ACHN (cell line): ENCODE measurements at regions not wholly inside any gene's neighbourhood (a gene's known extent, or its start where the extent isn't known, plus 50 kb on each side); places are given as distances from the start of the nearest gene placed in this dataset.

ENCODE experiments used
- DNase-seq: peaks from one replicate; pipeline ENCODE4 v3.0.0-alpha.2; 2015
- in situ Hi-C: cut with HindIII; loops from 2 replicates; pipeline ENCODE4 v1.10.0; 2017; ENCODE audit warnings: low sequenced_read_pairs, low pct_ligation_motif_present, low pct_unique_long_range_greater_than_20kb

DNA sequence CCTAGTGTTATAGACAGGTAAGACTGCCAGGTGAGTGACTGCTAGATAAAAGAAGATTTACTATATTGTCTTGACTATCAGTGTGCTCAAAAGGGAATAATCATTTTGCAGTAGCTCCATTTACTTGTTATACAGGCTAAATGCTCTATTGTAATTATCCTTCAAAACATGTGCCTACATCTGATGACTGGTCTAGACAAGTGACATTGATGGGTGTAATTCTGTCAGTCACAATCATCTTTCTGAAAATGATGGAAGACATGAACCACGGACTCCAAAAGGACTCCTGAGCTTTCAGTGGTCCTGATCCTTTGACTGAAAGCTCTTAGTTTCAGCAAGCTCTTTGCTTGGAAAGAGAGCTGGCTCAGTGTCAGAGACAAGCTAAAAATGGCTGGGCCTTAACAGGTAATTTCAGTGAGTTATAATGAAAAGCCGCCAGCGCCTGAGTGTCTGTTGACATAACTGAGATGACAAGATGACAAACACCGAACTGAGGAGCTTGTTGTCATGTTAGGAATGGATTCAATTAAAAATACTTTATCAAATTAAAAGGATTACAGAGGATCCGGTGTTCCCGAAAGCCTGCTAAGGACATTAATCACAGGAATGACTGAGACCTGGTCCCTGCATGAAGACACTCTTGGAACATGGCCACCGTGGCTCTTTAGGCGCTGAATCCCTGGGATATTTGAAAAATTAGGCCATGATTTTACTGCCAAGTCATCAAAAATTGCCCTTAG is 141.7 kb downstream of the CMPK2 start:
- in situ Hi-C loops = no loop called here
- no peak for DNase-seq

GRCh38 chr2:6724605-6725140 is 141.0 kb downstream of the CMPK2 start:
- in situ Hi-C loops = no loop called here
- no peak for DNase-seq

DNA sequence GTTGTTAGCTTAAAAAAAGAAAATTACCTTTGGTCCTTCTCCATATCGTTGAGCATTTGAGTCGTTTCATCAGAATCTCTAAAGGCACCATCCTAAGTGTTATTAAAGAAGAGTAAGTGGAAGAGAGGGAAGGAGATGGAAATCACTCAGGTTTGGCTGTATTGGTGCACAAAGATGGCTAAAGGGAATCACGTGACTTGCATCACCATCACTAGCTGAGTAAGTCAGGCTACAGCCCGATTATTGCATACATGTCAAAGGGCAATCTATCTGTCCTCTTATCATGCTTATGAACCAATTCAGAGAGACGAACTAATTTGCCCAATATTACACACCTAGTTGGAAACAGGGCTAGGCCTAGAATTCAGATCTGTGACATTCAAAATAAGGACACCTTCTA is 137.6 kb downstream of the CMPK2 start:
- no peak for DNase-seq
- in situ Hi-C loops = no loop called here

DNA sequence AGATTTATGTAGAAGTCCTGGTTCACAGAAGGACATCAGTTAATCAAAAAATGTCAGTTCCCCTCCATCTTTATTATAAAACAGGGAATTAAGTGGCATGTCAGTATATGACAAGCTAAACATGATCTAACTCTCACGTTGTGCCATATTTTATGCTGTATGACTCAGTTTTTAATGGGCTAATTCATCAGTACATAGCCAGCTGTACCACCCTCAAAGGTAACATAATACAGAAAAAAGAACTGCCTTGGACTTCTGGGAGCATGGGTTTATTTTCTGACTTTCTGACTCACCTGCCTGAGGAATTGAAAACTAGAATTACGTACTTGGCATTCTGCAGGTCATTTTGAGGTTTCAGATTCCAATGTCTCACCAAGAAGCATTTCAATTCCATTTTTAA is 135.7 kb downstream of the CMPK2 start:
- no peak for DNase-seq
- in situ Hi-C loops = no loop called here

GRCh38 chr2:6730649-6731532 is 134.8 kb downstream of the CMPK2 start:
- in situ Hi-C loops = no loop called here

DNA sequence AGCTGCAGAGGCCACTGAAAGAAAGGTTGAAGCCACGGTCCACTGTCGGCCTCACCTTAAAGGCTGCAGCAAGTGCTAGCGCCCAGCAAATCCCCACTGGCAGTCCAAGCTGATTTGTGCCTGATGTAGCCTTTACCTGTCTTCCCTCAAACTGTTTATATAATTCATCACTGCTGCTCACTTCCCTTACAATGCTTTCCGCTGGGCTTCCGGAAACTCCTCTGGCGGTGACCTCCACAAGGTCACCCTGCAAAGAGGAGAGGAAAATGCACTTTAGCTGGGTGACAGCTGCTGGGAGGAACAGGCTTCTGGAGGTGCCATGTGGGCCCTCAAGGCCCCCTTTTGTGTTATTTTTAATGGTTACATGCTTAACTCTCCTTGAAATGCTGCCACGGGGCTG is 126.2 kb downstream of the CMPK2 start:
- no peak for DNase-seq
- in situ Hi-C loops = no loop called here

More at GRCh38 chr2:6730649-6731532, 134.8 kb downstream of the CMPK2 start:
- DNase-seq = no peak

GRCh38 chr2:6741229-6741628 is 124.5 kb downstream of the CMPK2 start:
- in situ Hi-C loops = no loop called here
- no peak for DNase-seq

DNA sequence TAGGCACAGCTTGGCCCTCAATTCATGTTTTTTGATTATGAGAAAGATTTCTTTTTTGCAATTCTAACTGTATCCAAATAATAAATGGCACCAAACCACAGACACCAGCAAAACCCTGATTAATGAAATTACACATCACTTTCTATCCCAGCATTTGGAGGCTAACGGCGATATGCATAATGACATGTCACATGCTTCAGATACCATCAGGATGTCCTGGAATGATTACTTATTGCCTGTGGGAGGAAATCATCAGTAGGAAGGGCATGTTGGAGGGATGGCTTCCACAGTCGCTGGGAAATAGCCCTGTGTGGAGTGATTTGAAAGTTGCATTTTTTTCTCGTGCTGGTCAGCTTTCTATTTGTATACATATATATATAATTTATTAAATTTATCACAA is 121.7 kb downstream of the CMPK2 start:
- in situ Hi-C loops = no loop called here
- no peak for DNase-seq

- DNase-seq = no peak
- in situ Hi-C loops = no loop called here
Measured at GRCh38 chr2:6747433-6747832, 118.3 kb downstream of the CMPK2 start.

GRCh38 chr2:6748406-6749067 is 117.2 kb downstream of the CMPK2 start:
- in situ Hi-C loops = no loop called here
- DNase-seq = no peak

- in situ Hi-C loops = no loop called here
- DNase-seq = no peak
Measured at GRCh38 chr2:6749962-6750361, 115.7 kb downstream of the CMPK2 start.

GRCh38 chr2:6750411-6751158 is 115.1 kb downstream of the CMPK2 start:
- in situ Hi-C loops = no loop called here
- DNase-seq = no peak

DNA sequence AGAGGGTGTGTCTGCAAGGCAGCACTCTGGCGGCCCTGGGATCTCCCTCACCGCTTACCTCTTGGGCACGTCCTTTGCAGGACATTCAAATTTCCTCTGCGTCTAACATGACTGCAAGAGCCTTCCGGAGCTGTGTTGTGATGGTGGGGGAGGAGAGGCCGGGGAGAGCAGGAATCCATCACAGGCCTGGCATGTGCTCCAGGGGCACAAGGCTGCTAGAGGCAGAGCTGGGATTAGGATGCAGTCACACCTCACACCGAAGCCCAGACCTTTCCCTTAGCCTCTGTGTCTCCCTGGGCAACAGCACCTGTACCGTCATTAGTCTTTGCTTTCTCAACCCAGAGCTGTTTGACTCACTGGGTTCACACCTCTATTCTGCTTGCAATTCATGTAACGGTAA is 111.3 kb downstream of the CMPK2 start:
- DNase-seq = no peak
- in situ Hi-C loops = no loop called here

DNA sequence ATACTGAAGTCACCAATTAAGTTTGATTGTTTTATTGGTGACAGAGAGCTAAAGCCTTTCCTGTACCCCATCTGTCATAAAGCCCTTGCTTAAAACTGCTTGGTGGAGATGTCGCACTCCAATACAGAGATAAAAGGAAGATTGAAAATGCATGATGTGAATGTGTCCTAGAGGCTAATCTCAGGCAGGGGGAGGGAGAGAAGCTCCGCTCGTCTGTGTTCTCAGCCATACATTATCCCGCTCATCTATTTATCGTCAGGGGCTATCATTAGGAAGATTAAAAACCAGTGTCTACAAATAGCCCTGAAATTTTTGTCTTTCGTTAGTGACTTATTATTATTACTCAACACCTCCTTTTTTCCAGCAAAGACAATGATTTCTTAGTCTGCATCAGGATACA is 110.3 kb downstream of the CMPK2 start:
- no peak for DNase-seq
- in situ Hi-C loops = no loop called here

DNA sequence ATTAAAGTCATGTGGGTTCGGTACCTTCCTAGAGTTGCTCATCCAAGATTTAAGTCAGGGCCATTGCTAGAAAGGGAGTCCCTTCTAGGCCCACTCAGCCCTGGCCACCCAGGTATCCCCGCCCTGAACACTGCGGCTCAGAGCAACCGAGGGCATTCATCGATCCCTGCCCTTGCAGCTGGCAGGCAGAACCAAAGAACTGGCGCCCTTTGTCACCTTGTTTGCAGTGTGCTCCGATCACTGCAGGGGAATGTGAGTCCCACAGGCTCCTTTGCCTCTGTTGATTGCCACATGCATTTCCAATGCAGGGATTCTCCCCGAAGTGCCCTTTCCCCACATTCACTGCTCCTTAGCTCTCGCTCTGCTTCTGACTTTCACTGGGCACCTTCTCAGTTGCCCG is 108.5 kb downstream of the CMPK2 start:
- no peak for DNase-seq

GRCh38 chr2:6759689-6760088 is 106.0 kb downstream of the CMPK2 start:
- in situ Hi-C loops = no loop called here
- DNase-seq = no peak

More for the DNA sequence above, 108.5 kb downstream of the CMPK2 start:
- in situ Hi-C loops = no loop called here

DNA sequence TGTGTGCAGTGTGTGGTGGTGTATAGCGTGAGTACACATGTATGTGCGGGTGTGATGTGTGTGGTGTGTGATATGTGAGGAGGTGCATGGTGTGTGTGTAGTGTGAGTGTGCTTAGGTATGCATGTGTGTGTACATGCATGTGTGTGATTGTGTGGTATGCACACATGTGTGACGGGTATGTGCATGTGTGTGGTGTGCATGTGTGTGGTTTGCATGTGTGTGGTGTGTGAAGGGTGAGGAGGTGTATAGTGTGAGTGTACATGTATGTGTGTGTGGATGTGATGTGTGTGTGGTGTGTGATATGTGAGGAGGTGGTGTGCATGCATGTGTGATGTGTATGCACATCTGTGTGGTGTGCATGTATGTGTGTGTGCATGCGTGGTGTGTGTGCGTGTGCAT is 105.6 kb downstream of the CMPK2 start:
- in situ Hi-C loops = no loop called here
- no peak for DNase-seq

DNA sequence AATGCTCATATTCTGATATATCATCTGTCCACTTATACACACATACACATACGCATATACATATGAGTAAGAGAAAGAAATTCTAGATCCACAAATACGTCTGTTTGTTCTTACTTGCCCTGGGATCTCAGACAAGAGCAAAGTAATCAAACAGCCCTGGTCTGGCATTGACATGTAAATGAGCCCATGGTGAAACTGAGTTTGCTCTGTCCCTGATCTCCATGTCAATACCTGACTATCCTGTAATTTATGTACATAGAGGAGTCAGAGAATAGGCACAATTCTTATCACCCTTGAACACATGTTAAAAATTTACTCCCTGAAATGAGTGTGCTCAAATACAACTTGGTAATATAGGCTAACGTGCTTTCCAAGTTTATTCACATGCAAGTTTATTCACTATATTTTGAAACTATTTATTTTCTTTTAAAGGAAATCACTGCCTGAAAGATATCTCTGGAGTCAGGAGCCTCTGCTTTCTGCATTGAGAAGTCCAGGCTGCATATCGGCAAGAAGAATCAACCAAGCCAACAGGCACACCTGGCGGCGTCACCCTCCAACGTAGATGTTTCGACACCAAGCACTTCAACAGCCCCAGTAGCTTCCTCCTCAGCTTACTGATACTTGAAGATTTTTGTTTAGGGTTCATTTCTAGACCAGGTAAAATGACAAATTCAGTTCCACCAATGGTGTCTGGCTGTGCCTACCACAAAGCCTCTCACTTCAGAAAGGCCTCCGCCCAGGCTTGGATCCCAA is 100.6 kb downstream of the CMPK2 start:
- DNase-seq = no peak
- in situ Hi-C loops = no loop called here
